Upper lobe of left lung (tissue), 4 donors: ENCODE measurements at regions not wholly inside any gene's neighbourhood (a gene's known extent, or its start where the extent isn't known, plus 50 kb on each side); places are given as distances from the start of the nearest gene placed in this dataset.
"Not testable (repeated sequence)": the region's sequence is repeated elsewhere in the genome, so short reads cannot be mapped to it uniquely, and the experiment has no call there.

Experiments
- EP300 ChIP-seq, 4 donors: sonication (generic); formaldehyde crosslinking; IDR thresholded peaks; one replicate each; pipeline ENCODE4 v1.5.1; 2017; ENCODE audit warnings: antibody characterized with exemption in 4 of 4, control low read depth in 2 of 4
- POLR2A ChIP-seq, 4 donors: fragments of 450-650 bp; IDR thresholded peaks; one replicate each; pipeline ENCODE4 v1.5.1; 2016 to 2017; ENCODE audit warnings: antibody characterized with exemption in 4 of 4, mild to moderate bottlenecking in 2 of 4
- TF ChIP-seq, protein P1 (sequence below), 6 experiments: fragments of 450-650 bp in 4 of 6; fragments of 200-600 bp in 2 of 6; sonication (generic) in 2 of 6; IDR thresholded peaks; one replicate each; pipeline ENCODE4 v1.5.1; 2016 to 2019; ENCODE audit warnings: antibody characterized with exemption in 6 of 6

DNA sequence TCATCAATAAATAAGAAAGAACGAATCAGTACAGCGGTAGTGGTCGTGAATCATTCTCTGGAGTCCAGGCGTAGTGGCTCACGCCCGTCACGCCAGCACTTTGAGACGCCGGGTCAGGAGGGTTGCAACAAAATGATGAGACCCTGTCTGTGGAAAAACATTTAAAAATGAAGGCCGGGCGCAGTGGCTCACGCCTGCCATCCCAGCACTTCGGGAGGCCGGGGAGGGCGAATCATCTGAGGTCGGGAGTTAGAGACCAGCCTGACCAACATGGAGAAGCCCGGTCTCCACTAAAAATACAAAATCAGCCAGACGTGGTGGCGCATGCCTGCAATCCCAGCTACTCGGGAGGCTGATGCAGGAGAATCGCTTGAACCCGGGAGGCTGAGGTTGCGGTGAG, 111.8 kb upstream of the ANKRD30BL start:
- TF ChIP-seq POLR2A, EP300 (IDR thresholded peaks at IDR 0.05): not testable (repeated sequence)
- TF ChIP-seq, protein P1, sequence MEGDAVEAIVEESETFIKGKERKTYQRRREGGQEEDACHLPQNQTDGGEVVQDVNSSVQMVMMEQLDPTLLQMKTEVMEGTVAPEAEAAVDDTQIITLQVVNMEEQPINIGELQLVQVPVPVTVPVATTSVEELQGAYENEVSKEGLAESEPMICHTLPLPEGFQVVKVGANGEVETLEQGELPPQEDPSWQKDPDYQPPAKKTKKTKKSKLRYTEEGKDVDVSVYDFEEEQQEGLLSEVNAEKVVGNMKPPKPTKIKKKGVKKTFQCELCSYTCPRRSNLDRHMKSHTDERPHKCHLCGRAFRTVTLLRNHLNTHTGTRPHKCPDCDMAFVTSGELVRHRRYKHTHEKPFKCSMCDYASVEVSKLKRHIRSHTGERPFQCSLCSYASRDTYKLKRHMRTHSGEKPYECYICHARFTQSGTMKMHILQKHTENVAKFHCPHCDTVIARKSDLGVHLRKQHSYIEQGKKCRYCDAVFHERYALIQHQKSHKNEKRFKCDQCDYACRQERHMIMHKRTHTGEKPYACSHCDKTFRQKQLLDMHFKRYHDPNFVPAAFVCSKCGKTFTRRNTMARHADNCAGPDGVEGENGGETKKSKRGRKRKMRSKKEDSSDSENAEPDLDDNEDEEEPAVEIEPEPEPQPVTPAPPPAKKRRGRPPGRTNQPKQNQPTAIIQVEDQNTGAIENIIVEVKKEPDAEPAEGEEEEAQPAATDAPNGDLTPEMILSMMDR (IDR thresholded peaks at IDR 0.05): not testable (repeated sequence)
